ENCODE measurements at regions not wholly inside any gene's neighbourhood (a gene's known extent, or its start where the extent isn't known, plus 50 kb on each side); places are given as distances from the start of the nearest gene placed in this dataset.

GRCh38 chr18:26686532-26686931 is 138.2 kb upstream of the KCTD1 start:
- TF ChIP-seq CTCF (IDR thresholded peaks at IDR 0.05; ENCODE audit: extremely low read depth in 1 of 2, insufficient read depth in 1 of 2, low read depth in 1 of 2, low read length in 2 of 2), result no peak
- no peak for TF ChIP-seq POLR2A (IDR thresholded peaks at IDR 0.05; ENCODE audit: low read depth, low read length)
- no peak for TF ChIP-seq EZH2 (IDR thresholded peaks at IDR 0.05; ENCODE audit: borderline replicate concordance, low read depth, low read length, severe bottlenecking)
- TF ChIP-seq JUN (IDR thresholded peaks at IDR 0.05; ENCODE audit: borderline replicate concordance, insufficient read depth, insufficient read length, low read depth), result no peak

All from endothelial cell of umbilical vein (primary cell).